ENCODE measurements at regions not wholly inside any gene's neighbourhood (a gene's known extent, or its start where the extent isn't known, plus 50 kb on each side); places are given as distances from the start of the nearest gene placed in this dataset.
"Not testable (repeated sequence)": the region's sequence is repeated elsewhere in the genome, so short reads cannot be mapped to it uniquely, and the experiment has no call there.

DNA sequence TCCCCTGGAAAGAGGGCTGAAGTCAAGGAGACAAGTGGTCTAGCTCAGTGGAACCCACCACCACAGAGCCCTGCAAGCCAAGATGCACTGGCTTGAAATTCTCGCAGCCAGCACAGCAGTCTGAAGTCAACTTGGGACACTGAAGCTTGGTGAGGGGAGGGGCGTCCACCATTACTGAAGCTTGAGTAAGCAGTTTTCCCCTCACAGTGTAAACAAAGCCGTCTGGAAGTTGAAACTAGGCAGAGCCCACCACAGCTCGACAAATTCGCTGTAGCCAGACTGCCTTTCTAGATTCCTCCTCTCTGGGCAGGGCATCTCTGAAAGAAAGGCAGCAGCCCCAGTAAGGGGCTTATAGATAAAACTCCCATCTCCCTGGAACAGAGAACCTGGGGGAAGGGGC lies 87.3 kb upstream of the KITLG start:
- DNase-seq, result not testable (repeated sequence)

DNA sequence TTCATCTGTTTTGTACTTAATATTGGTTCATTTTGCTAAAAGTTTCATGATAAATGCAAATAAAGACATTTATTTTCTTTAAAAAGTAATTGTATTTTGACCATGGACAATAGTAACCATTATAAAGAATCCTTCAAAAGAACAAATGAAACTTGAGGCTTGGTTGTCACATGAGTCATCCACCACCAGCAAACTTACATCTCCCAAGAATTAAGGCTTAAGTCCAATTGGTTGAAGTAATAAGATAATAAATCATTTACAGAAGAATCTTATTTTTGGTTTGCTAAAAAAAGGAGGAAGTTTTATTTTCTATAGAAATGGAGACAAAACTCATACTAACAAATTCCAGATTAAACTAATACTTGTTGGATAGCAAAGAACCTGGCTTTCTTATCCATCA lies 84.8 kb upstream of the KITLG start:
- no peak for DNase-seq

- DNase-seq, result no peak
Measured at GRCh38 chr12:88662961-88663360, 82.7 kb upstream of the KITLG start.

- no peak for DNase-seq
Measured at GRCh38 chr12:88662093-88662492, 81.8 kb upstream of the KITLG start.

GRCh38 chr12:88658009-88658408 lies 77.7 kb upstream of the KITLG start:
- DNase-seq, result no peak

- DNase-seq, result no peak
Measured at GRCh38 chr12:88650715-88651114, 70.4 kb upstream of the KITLG start.

- no peak for DNase-seq
Measured at GRCh38 chr12:88648625-88649024, 68.4 kb upstream of the KITLG start.

GRCh38 chr12:88646824-88647223 lies 66.6 kb upstream of the KITLG start:
- DNase-seq, result no peak

DNA sequence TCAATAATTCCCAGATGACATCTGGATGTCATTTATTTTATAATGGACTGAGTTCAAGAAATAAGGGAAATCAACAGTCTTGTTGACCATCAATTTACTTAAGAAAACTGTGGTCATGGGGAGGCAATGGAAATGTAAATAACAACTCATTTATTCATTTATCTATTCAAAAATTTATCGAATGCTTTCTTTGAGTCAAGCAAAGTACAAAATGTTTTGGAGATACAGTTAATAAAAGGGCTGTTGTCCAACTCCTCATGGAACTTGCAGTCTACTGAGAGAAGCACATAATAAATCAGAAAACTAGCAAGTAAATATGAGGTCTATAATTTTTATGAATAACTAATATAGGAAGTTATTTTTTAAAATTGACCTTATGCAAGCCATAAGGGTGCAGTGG lies 65.5 kb upstream of the KITLG start:
- no peak for DNase-seq

- no peak for DNase-seq
Measured at GRCh38 chr12:88644946-88645702, 64.9 kb upstream of the KITLG start.

DNA sequence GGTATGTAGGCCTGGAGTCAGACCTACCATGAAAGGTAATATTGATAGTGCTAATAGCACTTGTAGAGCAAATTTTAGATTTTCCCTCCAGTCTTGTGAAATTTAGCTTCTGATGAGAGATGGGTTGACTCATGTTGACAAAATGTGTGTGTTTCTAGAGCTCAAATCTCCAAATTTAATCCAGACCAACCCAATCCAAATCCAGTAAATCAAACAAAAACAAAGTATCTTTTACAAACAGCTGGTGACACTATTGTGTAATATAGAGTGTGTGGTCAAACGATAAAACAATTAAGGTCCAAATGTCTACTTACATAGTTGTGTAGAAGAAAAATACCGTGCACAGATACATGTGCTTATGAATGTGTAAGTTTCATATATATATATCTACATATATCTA lies 63.4 kb upstream of the KITLG start:
- no peak for DNase-seq

DNA sequence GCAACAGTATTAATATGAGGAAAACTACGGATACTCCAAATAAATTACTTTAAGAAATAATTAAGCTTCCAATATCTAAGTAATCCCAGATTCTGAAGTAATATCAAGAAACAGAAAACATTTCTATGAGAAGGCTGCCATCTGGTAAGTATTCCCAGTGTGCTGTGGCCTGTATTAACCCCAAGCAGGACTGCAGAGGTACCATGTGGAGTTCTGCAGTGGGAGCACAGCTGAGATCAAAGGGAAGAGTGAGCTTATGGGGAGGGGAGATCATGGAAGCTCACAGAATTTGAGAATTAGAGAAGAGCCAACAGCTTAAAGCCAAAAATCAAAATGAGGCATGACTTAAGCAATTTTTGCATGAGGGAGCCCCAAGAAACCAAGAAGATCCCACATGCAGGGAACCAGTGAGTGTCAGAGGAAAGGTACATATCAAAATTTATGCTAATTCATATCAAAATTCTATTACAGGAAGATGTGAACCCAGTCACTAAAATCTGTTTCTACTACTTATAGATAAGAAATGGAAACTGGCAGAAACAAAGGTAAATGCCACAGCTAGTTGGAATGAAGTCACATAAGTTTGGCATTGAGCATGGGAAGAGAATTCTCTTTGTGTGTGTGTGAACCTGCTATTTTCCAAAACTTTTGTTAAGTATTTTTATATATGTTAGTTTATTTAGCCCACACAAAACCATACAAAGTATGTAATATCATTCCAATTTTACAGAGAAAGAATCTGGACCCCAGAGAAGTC lies 62.6 kb upstream of the KITLG start:
- no peak for DNase-seq

DNA sequence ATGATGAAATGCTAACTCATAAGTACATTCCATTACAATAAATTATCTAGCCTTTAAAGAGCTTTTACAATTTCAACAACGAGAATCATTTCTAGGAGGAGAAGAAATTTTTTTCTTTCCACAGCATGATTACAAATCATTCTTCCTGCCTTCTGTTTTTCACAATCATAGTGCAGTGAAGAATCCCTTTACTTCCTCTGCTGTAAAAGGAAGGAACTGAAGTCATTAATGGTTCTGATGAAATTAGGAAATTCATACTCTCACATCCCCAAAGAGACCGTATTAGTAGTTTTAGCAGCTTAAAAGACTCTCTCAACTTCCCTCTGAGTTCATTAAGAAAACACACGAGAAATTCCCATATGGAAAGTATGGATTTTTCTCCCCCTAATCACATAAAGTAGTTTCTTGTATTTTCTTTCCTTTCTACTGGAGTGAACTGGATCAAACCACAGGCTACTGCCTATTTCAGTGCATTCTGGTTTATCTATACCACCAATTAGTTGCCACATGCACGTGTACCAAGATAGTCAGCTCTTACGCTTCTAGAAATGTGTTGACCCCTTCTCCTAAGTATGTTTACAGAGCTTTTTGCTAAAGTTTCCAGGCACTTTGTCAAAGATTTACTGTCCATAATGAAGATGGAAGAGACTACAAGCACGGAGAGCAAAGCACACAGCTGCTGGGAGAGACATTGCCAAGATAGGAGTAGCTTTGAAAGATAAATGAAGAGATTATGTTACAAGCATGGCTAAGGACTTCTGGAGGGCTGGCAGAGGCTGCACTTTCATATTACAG lies 58.9 kb upstream of the KITLG start:
- no peak for DNase-seq

GRCh38 chr12:88638388-88638787 lies 58.1 kb upstream of the KITLG start:
- DNase-seq, result no peak

DNA sequence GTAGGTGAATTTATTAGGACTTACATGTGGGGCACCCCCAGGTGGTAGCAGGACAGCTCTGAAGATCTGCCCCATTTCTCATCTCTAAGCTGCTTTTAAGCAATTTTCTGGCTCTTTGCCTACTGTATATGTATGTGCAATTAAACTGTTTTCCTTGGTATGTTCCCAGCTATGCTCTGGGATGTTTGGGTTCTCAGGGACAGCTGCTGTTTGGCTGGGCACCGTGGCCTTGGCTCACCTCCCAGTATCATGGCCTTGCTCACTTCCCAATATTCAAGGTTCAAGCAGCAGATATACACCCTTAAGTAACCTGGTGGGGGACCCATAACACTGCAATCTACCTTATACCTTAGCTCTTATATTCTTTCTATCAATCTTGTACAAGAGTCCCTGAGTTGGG lies 53.7 kb upstream of the KITLG start:
- DNase-seq, result no peak

DNA sequence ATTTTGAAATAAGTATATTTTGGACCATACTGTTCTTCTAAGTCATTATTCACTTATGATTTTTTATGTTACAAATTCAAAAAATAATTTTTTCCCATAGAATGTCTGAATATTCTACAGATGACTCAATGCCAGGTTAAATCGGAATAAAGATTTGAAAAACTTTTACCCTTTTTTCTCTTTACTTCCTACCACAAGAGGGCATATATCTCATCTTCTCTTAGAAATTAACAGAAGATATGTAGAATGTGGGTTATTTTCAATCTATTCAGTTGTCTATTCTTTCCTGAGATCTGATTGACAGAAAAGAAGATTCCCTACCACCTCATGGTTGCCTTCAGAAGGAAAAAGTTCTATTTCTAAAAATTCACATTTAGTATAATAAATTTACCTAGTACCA lies 53.0 kb upstream of the KITLG start:
- no peak for DNase-seq

DNA sequence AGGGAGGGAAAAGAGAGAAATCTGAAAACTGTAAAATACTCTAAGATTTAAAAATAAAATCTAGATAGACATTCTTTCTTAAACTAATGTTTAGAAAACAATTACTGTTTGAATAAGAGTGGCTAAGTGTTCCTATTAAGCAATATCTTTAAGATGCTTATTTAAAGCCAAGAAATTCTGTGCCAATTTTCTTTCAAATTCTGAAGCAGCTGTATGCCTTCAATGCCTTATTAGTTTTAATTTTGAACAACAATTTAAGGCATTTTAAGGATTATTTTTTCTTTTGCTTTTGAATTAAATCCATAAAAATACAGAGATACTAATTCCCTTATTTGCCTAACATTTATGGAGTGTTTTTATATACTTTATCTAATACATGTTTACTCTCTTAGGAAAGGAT lies 50.3 kb upstream of the KITLG start:
- no peak for DNase-seq
